ENCODE measurements at regions not wholly inside any gene's neighbourhood (a gene's known extent, or its start where the extent isn't known, plus 50 kb on each side); places are given as distances from the start of the nearest gene placed in this dataset.

DNA sequence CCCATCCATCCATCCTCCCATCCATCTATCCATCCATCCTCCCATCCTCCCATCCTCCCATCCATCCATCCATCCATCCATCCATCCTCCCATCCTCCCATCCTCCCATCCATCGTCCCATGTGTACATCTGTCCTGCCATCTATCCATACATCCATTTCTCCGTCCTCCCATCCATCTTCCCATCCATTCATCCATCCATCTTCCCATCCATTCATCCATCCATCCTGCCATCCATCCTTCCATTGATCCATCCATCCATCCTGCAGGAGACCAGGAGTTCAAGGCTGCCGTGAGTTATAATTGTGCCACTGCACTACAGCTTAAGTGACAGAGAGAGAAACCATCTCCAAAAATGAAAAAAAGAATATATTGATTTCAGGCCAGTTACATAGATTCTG is 356.5 kb downstream of the CDH26 start:
- CTCF ChIA-PET: no interaction called here
- no peak for DNase-seq (ENCODE audit: extremely low spot score)
- POLR2A ChIA-PET: no interaction called here
- TF ChIP-seq, protein P1, sequence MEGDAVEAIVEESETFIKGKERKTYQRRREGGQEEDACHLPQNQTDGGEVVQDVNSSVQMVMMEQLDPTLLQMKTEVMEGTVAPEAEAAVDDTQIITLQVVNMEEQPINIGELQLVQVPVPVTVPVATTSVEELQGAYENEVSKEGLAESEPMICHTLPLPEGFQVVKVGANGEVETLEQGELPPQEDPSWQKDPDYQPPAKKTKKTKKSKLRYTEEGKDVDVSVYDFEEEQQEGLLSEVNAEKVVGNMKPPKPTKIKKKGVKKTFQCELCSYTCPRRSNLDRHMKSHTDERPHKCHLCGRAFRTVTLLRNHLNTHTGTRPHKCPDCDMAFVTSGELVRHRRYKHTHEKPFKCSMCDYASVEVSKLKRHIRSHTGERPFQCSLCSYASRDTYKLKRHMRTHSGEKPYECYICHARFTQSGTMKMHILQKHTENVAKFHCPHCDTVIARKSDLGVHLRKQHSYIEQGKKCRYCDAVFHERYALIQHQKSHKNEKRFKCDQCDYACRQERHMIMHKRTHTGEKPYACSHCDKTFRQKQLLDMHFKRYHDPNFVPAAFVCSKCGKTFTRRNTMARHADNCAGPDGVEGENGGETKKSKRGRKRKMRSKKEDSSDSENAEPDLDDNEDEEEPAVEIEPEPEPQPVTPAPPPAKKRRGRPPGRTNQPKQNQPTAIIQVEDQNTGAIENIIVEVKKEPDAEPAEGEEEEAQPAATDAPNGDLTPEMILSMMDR (IDR thresholded peaks at IDR 0.05; ENCODE audit: control extremely low read depth, extremely low read depth, low read depth, missing control alignments): no peak

DNA sequence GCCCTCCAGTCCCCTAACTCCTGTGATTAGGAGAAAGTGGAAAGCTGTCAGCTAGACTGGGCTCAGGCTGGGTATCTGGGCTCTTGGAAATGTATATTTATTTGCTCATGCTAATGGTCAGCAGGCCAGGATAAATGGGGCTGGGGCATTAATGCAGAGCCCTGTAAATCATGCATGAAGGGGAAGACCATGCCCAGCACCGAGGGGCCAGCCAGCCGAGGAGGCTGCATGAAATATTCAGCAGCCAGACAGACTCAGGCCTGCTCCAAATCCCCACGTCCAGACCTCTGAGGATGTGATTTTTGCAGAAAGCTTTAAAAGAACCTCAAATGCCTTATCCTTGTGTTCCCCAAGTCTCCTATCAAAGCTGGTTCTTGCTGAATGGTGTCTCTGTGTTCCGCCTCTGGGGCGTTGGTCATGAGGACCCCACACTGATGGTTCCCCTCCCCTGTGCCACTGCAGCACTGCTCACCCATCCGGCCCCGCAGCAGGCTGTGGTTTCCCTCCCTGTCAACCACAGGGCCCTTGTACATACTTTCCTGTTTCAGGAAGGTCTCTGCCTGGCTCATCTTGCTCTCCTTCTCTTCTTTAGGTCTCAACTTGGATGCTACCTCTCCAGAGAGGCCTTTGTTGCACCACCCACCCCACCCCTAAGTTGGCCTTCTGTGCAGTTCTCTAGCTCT is 358.4 kb downstream of the CDH26 start:
- TF ChIP-seq, protein P1 (IDR thresholded peaks at IDR 0.05; ENCODE audit: control extremely low read depth, extremely low read depth, low read depth, missing control alignments): no peak
- no peak for DNase-seq (ENCODE audit: extremely low spot score)
- POLR2A ChIA-PET: no interaction called here
- CTCF ChIA-PET: interaction anchor here (1.4 kb wide), 1 partner anchor 16 kb away, joined by 3 read pairs; no protein-coding TSS in a partner anchor

DNA sequence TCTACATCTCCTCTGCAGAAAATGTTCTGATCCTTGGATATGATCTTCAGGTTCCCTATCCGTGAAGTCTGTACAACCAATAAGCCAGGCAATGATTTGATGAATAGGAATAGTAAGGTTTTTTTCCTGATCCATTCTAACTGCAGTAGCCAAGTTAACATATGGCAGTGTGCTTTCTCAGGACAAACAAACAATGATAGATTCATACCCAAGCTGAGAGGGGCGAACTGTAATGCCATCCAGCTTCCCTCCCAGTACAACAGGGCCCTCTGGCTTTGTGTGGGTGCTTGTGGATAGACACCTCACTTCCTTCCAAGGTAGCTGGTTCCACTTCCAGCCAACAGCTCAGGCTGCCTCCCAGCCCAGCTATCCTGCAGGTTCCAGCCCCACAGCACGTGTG is 359.2 kb downstream of the CDH26 start:
- ChIA-PET POLR2A (no interaction called here), CTCF (no interaction called here)
- no peak for DNase-seq (ENCODE audit: extremely low spot score)
- TF ChIP-seq, protein P1 (IDR thresholded peaks at IDR 0.05; ENCODE audit: control extremely low read depth, extremely low read depth, low read depth, missing control alignments): no peak

DNA sequence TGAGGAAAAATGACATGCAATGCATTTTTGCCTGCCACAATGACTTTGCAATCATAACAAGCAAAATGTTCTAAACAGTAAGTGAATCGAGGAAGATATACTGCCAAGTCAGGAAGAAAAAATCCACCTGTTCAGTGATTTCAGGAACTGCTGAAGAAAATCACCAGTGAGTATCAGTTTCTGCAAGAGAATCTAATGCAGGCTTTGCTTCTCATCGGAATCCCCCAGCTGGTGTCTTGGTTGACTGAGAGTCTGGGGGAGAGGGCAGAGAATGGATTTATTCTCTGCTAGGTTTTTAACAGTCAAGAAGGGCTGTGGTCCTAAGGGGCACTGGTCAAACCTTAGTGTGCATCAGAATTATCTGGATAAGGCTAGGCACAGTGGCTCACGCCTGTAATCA is 363.4 kb downstream of the CDH26 start:
- DNase-seq (ENCODE audit: extremely low spot score): no peak
- CTCF ChIA-PET: no interaction called here
- POLR2A ChIA-PET: no interaction called here
- TF ChIP-seq, protein P1 (IDR thresholded peaks at IDR 0.05; ENCODE audit: control extremely low read depth, extremely low read depth, low read depth, missing control alignments): no peak

DNA sequence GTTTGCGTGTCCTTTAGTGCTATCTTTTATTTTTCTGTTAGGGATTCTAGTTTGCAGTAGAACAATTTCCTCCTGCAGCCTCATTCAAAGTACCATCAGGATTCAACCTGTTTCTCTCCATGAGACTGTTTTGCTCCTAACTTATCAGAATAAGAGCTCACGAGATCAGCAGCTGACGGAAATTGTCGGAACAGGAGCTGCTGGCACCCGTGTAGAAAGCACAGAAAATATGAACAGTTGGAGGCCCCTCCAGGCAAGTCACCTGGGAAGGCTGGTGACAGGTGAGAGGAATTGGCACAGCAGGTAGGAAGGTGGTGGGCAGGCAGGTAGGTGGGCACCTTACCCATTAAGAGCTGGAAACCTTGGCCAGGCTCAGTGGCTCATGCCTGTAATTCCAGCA is 368.6 kb downstream of the CDH26 start:
- CTCF ChIA-PET: no interaction called here
- POLR2A ChIA-PET: no interaction called here
- DNase-seq (ENCODE audit: extremely low spot score): no peak
- TF ChIP-seq, protein P1 (IDR thresholded peaks at IDR 0.05; ENCODE audit: control extremely low read depth, extremely low read depth, low read depth, missing control alignments): no peak

DNA sequence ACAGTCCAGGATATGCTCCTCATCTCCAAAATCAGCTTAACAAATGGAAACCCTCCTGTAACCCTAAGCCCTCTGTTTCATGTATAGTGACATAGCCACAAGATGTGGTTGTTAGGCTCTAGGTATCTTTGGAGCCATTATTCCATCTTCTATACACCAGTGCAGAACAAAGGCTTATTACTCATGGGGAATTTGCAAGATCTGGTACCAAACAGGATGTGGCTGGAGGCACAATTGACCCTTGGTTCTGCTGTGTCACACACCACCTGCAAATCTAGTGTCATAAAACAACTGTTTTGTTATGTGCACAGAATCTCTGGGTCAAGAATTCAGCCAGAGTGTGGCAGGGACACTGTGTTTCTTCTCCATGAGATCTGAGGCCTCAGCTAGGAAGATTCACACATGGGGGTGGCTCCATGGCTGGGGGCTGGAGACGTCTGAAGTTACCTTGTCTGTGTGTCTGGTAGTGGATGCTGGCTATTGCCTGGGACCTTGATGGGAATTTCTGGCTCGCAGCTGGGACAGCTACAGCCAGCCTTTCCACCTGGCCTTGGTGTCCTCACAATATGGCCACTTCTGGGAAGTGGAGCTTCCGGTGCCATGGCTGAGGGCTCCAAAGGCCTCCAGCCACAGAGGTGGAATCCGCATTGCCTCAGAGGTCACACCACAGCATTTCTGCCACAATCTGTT is 369.9 kb downstream of the CDH26 start:
- no peak for DNase-seq (ENCODE audit: extremely low spot score)
- ChIA-PET POLR2A (no interaction called here), CTCF (no interaction called here)
- TF ChIP-seq, protein P1 (IDR thresholded peaks at IDR 0.05; ENCODE audit: control extremely low read depth, extremely low read depth, low read depth, missing control alignments): no peak
